Stimulated activated CD8-positive, alpha-beta memory T cell treated with anti-CD3 and anti-CD28 coated beads, Interleukin-4, amount 100 ng/mL, for 48 hours (primary cell): ENCODE measurements at regions not wholly inside any gene's neighbourhood (a gene's known extent, or its start where the extent isn't known, plus 50 kb on each side); places are given as distances from the start of the nearest gene placed in this dataset.
"Not testable (repeated sequence)": the region's sequence is repeated elsewhere in the genome, so short reads cannot be mapped to it uniquely, and the experiment has no call there.

Source experiments
- DNase-seq: peaks from one replicate; pipeline ENCODE4 v3.0.0-alpha.2; 2020

- DNase-seq = no peak
These were observed 336.4 kb downstream of the SI start for GRCh38 chr3:164741869-164742268.

GRCh38 chr3:164737174-164737573 is 341.1 kb downstream of the SI start:
- DNase-seq = no peak

GRCh38 chr3:164732166-164732565 is 346.1 kb downstream of the SI start:
- no peak for DNase-seq

- DNase-seq = no peak
These were observed 347.4 kb downstream of the SI start for GRCh38 chr3:164730815-164731360.

DNA sequence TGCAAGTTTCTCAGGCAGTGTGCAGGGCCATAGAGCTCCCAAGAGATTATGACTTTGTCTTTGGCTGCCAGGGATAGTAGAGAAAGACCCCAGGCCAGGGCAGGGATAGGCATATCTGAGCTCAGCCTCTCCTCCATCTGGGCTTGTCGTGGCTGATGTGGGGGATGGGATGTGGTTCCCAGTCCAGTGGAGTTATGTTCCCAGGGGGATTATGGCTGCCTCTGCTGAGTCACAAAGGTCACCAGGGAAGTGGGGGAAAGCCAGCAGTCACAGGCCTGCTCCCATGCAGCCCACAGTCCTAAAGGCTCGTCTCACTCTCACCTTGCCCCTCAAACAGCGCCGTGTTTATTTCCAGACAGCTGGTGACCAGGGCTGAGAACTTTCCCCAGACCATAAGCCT is 354.9 kb downstream of the SI start:
- no peak for DNase-seq

DNA sequence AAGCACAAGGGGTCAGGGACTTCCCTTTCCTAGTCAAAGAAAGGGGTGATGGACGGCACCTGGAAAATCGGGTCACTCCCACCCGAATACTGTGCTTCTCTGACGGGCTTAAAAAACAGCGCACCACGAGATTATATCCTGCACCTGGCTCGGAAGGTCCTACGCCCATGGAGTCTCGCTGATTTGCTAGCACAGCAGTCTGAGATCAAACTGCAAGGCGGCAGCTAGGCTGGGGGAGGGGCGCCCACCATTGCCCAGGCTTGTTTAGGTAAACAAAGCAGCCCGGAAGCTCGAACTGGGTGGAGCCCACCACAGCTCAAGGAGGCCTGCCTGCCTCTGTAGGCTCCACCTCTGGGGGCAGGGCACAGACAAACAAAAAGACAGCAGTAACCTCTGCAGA is 375.5 kb downstream of the SI start:
- DNase-seq = not testable (repeated sequence)

GRCh38 chr3:164687902-164688301 is 390.4 kb downstream of the SI start:
- no peak for DNase-seq

DNA sequence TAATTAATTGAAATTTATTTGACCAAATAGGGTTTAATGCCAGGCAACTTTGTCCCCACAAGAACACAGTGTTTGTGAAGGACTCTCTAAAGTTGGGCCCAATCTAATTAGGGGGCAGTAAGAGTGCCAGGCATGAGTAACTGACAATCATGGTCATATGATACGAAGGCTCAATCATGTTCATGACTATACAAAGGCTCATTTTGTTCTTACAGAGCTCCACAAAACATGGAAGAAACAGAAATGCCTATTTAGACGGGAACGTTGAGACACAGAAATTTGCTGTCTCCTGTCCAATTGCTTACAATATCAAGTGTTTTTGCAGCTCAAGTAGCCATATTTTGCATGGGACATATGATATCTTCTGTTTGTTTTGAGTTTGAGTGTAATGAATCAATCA is 391.1 kb downstream of the SI start:
- no peak for DNase-seq

- no peak for DNase-seq
These were observed 394.8 kb downstream of the SI start for GRCh38 chr3:164683489-164683888.

GRCh38 chr3:164679245-164679644 is 399.1 kb downstream of the SI start:
- DNase-seq = no peak

DNA sequence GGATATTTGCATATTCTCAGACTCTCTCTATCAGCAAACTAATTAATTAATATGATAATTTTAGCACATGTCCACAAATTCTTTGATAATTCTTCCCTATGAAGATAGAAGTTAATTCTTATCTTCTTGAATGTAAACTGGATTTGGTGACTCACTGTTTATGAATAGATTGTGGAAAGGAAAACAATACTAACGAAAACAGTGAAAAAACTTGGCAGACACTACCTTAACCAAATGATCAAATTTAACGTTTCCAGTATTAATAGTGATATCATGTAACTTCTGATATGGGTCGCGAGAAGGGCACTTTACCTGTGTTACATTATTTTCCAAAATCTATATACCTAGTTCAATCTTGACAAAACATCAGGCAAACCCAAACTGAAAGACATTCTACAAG is 401.0 kb downstream of the SI start:
- DNase-seq = no peak

DNA sequence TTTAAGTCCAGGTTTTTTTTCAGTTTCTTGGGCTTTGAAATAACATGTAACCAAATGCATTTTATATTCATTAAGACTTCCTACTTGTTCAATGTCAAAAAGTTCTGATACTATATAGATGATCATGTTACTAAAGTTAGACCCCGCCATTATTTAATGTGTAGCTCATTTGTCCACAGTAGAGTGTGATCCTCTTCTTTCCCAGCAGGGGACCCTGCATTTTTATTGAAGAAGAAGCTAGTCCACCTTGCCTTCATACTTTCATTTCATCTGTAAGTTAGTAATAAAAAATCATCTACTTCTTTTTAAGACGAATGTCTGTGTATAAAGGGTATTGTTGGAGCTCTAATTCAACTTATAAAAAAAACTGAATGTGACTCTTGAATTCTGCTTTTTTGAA is 404.6 kb downstream of the SI start:
- DNase-seq = no peak

DNA sequence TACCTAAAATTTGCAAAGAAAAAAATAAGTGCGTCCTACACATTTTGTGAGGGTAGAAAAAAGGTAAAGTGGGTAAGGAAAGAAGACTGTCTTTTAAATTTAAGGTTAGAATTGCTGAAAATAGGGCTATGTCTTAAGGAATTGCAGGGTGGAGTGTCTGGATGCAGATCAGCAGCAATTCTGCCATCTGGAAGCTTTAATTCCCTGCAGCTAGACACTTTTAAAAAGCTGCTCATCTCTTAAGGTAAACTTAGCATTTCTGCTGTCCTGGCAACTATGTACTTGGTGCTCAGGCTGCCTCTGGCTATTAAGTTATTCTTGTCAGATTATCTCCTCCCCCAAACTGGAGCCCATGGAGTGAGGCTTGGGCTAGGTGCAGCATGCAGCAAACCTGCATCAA is 420.2 kb downstream of the SI start:
- no peak for DNase-seq

- DNase-seq = no peak
These were observed 420.7 kb downstream of the SI start for GRCh38 chr3:164657631-164658030.

- DNase-seq = no peak
These were observed 422.8 kb downstream of the SI start for GRCh38 chr3:164655462-164655861.

DNA sequence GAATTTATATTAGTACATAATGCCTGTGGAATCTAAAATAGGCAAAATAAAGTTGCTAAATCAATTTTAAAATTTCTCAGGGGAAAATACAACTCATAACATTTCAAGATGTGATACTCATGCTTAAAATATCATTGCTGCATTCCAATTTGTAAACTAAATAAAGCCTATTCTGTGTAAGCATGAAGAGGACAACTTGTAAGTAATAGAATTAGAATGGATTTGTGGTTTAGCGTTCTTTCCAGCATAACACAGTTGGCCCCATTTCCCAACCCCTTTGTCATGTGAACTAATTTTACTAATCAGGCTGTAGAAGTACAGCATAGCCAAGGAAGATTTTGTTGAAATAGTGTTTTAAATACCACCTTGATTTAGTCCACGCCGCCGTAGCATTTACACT is 437.2 kb downstream of the SI start:
- no peak for DNase-seq

- no peak for DNase-seq
These were observed 437.7 kb downstream of the SI start for GRCh38 chr3:164640591-164640990.

GRCh38 chr3:164620956-164621355 is 457.3 kb downstream of the SI start:
- DNase-seq = no peak

DNA sequence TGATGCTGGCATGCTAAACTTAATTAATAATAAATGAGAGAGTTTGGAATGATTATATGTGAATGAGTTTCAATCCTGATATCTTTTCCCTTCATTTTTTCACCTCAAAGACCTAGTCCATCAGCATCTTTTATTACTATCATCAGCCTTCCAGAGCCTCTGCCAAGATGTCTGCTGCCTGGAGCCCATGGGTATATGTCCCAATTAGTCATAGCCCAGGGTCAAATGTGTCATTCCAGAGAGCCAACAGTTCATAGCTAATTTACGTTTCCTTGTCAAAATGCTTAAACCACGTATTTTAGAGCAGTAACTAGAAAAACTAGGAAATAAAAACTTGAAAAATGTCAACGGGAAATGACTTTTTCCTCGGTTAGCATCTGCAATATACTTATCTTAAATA is 457.9 kb downstream of the SI start:
- DNase-seq = no peak

DNA sequence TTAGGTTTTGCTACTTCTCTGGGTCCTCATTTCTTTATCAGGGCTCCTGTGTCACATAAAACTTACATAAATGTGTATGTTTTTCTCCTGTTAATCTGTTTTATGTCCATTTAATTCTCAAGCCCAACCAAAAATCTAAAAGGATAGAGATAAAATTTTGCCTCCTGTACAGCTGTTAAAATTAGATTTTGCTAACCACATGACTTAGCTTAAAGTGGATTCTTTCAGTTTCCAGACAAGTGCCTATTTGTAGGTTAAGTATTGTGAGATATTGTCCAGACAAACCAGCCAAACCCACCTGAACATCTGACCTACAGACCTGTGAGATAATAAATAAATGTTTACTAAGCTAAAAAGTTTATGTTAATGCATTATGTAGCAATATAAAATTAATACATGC is 465.5 kb downstream of the SI start:
- no peak for DNase-seq

DNA sequence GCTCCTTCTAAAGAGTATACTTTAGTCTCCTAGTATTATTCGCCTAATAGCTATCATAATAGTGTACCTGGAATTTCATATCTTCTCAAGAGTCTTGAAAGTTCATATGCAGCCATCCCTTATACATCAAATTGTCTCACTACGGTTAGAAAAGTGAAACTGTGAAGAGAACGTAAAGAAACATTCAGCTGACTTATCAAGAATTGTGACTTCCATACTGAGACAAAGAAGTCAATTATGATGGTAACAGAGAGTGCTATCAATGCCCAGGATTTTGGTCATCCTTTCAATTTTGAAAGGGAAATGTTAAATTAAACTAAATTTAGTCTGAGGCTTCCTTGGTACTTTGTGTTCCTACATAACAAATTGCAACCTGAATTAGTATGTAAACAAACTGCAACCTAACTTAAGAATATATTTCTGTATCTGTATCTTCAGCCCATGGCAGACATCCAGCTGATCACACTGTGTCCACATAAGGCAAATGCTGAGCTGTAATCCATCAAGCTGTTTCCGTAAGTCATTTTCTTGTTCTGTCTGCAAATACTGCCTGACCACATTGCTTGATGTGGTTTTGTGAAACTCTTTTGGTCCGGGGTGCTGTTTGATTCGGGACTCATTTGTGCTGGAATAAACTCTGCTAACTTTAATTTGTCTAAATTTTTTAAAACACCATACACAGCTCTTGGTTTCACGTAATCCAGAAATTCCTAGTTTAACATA is 469.6 kb downstream of the SI start:
- no peak for DNase-seq

GRCh38 chr3:164604687-164605086 is 473.6 kb downstream of the SI start:
- no peak for DNase-seq

DNA sequence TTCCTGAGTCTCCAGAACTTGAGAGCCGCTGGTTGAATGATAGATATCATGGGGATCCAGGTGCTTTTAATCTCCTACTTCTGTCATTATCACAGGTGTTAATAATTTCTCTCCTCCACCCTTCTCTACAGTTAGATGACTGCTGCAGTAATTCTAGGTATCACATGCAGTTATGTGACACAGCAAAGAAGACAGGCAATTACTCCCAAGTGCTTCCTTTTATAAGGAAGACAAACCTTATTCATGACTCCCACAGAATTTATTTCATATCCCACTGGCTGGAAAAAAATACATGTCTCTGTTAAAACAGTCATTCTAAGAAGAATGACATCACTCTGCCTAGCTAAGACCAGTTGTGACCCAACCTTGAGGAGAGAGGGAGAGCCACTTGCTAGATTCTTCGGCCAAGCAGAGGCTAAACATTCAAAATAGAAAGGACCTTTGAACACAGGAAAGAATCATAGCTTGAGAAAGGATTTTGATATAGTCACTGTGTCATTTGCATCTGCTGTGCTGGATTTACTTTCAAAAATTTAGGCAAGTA is 500.6 kb downstream of the SI start:
- no peak for DNase-seq

DNA sequence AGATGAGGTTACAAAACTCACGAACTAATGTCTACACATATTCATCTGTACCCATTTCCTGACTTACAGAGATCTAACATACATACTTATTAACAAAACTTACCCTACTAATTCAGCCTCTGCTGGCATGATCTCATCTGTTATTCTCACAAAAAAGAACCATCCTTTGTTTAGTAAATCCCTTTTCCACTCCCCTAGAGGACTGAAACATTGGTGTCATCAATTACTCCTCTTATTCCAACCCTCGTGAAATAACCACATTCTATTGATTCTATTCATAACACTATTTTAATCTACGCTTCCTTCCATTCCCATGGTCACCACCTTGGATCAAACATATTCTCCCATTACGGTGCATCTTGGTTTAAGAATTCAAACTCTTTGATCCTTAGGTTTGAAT is 505.9 kb downstream of the SI start:
- no peak for DNase-seq

- no peak for DNase-seq
These were observed 527.4 kb downstream of the SI start for GRCh38 chr3:164550857-164551256.
